ENCODE measurements at regions not wholly inside any gene's neighbourhood (a gene's known extent, or its start where the extent isn't known, plus 50 kb on each side); places are given as distances from the start of the nearest gene placed in this dataset.

DNA sequence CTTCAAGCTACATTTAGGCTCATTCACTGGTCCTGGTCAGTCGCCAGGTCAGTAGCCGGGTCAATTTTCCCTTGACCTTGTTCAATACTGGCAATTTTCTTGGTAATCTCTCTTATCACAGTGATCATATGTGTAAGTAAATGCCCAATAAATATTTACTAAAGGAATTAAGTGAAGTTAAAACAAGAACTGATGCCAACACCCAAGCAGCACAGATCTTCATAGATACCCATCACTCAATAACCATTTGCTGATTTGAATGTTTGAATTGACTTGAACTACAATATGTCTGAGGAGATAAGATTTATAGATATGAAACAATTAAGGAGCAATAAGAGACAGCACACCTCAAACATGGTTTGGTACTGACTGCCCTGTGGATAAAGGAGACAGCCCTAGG is 100.8 kb upstream of the PREP start:
- DNase-seq = no peak

DNA sequence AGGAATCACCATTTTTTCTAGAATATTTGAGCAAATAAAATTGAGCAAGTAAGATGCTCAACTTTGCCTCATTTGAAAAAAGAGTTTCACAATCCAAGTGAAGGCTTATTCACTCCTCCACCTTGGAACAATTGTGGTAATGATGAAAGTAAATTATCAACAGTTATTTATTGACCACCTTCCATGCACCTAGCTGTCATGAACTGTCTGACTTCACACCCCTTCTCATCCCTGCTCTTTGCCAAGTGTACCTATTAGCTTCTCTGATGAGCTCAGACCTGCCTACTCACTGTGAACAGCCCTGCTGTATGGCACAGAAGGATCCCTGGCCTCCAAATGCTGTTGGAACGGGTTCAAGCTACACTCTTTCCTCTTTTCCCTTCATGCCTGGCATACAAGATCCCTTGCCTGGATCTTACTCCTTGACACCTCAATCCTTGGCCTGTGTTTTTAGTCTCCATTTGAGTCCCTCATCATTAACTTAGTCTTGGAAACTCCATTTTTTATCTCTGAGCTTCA is 99.0 kb upstream of the PREP start:
- no peak for DNase-seq

DNA sequence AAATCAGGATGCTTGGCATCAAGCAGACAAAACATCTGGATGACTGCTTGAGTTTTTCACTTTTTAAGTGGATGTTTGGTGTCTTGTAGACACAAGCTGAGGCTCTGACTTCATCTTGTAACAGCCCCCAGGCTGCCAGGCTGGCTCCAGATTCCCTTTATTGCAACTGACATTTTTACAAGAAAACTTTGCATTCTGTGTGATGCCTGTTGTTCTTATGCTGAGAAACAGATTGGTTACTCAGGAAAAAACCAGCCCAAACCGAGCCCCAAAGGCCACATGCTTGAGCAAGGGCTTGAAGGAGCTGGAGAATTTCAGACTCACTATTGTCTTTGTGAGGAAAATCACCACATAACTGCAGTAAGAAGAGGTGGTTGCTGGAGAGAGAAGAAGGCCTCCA is 98.4 kb upstream of the PREP start:
- DNase-seq = no peak

DNA sequence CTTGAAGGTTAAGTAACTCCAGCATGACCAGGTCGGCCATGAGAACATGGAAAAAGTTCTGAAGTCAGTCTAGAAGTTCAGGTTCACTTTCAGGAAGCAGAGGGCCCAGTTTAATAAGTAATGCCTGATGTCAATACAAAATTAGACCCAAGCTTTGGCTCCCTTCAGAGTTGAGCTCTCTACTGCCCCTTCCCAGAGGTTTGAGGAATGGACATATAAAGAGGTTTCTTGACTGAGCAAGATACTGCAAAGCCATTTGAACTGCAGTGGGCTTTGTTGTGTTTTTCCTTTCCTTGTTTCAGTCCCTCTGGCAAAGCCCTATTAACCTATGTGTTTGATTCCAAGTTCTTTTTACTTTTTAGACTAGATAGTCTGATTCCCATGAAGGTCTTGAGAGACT is 97.8 kb upstream of the PREP start:
- DNase-seq = no peak

DNA sequence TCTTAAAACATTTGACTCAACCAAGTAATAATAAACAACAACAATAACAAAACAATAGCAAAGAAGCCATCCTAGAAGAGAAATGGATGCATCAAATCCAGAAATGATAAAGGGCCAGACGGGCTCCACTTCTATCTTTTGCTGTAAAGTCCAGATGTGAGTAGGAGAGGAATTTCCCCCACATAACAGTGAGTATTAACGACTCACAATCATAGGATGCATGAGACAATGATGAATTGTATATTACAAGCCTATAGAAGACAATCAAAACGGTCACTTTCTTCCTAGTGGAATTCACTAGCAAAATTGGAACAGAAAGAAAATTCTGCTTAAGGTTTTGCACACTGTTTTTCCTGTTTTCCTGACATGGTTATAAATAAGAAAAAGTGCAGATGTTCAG is 97.0 kb upstream of the PREP start:
- no peak for DNase-seq

DNA sequence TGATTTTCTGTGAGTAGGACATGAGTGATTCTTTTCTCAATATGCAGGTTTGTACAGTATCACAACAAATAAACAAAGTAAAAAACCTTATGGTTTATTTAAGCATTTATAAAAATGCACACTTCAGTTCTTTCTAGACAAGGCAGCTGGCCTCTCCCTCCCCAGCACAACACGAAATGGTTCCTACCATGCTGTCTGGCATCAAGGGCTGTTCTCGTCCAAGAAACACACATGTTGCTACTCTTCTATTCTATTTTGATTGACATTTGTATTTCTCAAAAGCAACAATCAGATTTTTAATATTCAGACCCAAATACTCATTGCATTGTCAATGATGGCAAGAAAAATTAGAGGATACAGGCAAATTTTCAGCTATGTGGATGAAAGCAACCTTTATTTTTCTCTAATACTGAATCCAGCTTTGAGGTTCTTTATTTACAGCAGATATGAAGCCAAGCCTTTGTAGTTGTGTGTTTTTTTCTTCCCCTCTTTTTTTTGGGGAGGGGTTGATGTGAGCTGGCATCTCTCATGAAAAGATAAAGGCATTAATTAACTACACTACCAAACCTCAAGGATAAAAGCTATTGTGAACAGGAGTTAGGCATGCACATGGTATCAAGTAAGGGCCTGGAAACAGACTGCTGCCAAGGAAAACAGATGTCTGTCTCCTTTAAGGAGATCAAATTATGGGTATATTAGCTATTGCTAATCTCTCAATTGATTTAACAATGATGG is 96.4 kb upstream of the PREP start:
- DNase-seq = no peak

DNA sequence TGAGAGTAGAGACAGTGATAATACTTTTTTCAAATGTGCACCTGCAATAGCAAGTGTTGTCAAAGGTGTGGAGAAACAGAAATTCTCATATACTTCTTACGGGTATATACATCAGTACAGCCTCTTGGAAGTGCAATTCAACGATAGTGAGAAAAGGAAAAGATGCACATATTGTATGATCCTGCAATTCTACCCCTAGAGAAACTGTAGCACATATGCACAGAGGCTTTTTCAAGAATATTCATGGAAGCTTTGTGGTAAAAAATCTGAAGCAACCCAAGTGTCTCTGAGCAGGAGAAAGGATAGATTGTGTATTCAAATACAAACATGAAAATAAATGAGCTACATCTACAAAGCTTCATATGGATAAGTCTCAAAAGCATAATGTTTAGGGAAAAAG is 94.7 kb upstream of the PREP start:
- no peak for DNase-seq

DNA sequence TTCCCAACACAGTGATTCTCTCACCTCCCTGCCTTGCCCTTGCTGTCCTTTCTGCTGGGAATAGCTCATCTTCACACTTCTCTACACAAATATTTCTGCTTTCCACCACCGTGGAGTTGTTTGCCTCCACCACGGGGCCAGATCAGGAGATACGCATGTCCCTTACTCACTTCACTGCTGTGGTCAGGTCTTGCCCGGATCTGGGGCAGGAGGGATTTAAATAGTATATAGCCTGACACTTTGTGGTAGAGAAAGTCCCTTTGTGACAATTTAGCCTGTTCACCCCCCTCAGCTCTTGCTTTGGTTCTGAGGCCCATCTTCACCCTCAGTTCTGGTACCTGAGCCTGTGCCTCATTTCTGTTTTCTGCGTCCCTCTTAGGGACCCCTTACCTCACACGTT is 92.6 kb upstream of the PREP start:
- DNase-seq = no peak

DNA sequence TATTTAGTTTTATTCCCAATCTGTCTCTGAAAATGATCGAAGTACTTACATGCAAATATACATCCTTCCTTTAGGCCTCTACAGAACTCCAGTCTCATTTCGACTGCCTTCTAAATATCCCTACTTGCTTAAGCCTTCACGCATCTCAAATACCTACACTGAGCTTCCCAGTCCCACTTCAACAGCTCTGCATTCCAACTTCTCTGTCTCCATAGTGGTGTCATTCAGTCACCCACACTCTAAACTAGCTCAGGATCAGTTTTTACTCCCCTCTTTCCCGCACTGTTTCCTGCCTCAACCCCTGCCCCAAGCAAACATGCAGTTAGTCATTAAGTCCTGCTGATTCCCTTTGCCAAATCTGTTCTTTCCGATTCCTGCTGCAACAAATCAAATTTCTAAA is 91.8 kb upstream of the PREP start:
- no peak for DNase-seq

DNA sequence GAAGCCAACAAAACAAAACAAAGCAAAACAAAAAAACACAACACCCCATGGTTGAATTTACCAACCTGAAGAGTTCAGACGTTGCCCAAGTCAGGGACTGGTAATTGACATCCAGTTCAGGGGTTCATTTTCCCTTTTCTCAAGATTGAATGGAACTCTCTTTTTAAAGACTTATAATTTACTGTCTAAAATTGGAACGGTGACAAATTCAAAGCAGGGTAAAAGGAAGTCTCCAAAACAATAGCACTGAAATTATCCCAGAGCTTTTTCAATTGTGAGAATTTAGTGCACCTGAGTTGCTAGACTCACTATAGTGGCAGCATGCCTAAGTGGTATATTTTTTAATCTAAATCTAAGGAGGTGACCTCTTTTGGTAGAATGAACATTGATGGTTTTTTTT is 90.9 kb upstream of the PREP start:
- DNase-seq = no peak

DNA sequence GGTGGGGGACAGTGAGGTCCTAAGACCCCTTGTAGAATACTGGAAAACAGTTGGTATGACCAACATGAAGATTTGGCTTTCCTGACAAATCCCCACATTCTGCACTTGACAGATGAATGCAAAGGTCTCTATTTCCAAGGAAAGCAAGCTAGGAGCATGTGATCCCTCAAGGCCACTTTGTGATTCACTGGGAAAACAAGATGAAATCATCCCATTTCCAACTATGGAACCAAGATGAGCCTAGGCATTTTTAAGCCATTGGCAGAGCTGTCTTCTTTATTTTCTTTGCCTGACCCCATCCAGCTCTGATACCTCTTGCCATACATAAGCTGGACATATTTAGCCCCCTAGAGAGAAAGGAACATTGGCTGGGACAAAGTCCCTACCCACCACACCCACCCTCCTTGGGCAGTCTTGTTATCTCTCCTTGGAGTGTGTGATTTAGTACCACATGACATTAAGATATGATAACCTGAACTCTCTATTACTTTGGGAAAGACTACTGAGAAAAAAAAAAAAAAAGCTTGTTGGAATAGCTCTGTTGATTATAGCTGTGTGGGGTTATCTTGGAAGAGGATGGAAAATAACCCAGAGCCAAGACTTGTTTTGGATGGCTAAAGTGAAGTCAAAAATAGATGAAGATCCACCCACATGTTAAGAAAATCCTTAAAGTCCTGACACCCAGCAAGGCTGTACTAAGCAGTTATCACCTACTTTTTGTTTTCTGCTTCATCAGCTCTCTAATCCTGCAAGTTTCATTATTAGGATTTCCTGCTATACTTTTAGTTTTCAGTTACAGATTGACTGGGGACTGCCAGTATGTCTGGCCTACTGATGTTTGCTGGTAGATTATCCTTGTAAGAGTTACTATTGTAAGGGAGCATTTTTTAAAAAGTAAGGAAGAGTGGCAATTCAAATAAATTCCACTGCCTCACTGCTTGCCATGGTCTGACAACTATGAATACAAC is 90.1 kb upstream of the PREP start:
- no peak for DNase-seq

DNA sequence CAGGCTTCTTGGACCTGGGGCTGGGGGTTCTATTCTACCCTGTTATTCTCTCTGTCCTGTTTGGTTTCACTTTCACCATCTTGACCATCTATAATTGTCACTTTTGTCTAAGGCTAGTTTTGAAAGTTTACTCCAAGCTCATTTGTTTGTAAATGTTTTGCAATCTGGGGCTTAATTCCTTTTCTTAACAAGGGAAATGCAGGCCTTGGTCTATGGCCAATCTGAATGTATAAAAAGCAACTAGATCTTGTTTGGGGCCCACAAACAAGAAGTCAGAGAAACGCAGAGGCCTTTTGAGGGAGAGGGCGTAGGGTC is 86.3 kb upstream of the PREP start:
- no peak for DNase-seq

DNA sequence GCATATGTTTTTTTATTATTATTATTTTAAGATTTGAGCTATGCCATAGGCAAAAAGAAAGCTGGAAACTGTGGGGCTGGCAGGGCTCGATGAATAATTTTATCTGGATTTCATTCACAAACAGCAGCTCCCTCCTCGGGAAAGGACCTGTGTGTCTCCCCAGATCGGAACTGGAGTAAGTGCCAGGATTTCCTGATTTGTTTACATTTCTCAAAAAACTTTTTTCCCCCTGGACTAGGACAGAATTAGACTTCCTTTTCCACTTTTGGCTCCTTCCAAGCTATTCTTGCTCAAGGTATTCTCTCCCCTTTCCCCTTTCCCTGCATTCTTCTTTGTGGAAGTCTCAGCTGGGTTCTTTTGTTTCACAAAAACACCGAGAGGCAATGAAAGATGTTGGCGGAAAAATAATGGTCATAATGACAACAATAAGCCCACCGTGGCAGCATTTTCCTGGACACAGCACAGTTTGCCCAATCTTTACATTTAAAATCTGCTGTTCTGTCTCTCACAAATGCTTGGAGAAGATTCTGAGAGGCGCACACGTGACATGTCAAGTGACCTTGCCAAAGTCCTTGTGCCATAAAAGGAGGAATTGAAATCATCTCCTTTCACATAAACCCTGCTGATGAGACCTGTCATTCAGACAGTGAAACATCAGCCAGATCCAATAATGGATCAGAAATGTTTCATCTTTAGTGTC is 85.8 kb upstream of the PREP start:
- DNase-seq = no peak

DNA sequence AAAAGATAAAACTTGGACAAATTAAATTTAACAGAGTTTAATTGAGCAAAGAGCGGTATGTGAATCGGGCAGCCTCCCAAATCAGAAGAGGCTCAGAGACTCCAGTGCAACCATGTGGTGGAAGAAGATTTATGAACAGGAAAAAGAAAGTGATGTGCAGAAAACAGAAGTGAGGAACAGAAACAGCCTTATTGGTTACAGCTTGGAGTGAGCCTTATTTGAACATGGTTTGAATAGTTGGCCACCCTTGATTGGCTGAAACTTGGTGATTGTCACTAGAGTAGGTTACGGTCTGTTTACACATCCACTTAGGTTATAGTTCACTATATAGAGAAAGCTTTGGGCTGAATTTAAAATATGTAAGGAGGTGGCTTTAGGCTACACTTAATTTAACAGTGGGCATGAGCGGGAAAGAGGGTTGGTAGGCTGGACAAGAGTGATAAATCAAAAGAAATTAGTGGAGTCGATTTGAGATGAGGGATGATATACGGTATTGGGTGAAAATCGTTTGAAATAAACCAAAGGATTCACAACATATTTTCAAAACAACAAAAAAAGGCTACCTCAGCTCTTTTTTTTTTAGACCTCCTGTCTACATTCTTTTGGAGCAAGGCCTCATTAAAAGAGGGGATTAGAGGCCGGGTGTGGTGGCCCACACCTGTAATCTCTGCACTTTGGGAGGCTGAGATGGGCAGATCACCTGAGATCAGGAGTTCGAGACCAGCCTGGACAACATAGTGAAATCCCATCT is 84.3 kb upstream of the PREP start:
- DNase-seq = no peak

DNA sequence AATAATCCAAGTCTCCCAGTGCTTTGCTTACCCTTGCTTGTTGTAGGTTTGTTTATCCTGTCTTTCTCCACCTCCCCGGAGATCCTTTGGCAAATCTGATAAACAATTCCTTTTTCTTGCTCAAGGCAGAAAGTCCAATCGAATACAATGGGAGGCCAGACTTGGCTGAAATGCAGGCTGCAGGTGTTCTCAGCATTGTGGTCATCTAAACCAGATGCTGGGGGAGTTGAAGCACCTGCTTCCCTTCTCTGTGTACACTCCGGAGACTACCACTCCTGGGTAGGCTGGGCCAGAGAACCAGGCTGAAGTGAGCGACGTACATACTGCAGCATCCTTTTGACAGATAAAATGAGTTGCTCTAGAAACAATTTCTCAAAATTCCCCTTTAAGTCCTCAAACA is 82.6 kb upstream of the PREP start:
- DNase-seq = peak; percentile 54

DNA sequence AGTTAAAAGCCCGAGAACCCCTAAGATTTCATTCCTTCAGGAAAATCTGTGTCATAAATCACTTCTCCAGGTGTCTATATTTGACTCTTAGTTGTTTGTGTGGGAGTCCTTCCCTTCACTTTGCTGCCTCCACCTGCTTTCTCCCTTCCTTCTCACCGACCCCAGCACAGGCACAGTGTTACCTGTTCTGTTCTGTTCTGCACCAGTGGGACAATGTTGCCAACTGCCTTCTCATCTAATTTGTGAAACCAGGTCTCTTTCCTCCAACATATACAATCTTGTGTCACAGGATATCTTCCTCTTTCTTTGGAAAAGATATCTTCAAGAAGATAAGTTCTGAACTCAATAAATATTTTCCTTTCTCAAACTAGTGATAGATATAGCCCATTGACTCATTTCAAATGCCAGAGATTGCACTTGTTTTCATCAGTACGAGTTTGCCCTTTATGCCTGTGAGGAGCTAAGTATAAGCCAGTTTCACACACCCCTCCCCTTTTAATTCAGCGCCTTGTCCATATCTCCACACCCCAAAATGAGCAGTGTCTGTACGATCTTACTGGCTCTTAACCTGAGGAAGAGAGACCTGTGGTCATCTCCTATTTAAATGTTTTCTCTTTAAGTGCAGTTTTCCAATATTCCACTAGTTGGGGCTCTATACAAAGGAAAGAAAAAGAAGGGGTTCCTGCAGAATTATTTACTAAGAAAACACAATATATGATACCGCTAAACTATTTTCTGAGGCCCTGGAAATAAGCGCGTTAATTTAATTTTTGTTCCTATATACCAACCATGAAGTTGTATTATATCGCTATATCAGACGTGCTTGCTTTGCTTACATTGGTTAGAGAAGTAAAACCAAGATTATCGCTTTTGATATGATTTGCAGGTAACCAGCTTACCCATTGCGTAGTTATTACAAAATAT is 81.6 kb upstream of the PREP start:
- DNase-seq = peak; percentile 55

DNA sequence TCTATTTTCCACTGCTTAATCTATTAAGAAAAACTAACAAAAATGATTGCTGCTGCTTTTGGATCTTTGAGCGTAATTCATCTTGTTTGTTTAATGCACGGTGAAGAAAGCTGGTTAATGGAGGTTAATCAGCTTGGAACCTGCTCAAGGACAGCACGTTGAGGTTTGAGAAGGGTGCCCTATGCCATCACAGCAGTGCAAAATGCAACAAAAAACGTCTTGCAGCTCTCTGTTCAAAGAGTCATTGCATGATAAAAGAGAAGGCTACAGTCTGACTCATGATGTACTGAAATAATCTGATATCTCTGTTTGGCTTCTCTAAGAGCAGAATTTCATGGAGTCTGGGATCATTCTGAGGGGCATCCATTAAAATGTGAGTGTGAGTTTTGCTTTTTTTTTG is 80.6 kb upstream of the PREP start:
- DNase-seq = no peak

DNA sequence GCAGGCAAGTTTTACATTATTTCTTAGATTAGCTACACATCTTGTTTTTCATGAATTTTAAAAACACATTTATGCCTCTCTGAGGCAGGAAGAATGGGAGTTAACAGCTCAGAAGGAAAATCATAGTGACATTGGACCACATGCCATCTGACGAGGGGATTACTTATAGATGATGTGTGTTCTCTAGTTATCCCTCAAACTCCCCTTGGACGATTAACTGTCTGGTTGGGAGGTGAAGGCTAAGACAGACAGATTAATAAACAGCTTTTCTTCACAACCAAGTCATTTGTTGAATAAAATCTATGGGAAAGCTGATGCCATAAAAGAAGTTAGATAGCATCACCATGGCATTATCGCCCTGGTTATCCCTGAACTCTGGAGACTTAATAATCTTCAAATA is 80.0 kb upstream of the PREP start:
- no peak for DNase-seq

DNA sequence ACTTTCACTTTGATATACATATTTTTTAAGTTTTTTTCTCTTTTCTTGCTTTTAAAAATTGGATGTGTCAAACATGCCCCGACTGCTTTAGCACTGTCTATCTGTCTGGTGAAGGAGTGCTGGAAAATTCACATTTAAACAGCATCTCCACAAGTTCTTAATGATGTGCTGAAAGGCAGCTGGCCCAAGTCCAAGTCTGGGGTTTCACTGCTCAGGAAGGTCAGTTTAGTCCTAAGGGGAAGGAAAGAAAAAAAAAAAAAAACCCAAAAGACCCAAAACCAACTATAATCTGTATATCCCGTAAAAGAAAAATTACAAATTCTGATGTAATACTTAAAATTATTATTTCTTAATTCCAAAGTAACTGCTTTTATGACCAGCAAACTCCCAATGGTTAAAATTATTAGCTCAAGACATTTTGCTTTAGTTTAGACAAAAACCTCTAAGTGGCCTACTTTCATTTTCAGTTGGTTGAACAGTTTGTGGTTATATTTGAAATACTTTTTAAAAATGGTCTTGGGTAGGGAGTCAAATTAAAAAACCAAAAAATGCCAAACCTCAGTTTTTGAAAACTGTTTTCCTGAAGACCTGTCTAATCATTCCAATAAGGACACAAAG is 79.5 kb upstream of the PREP start:
- DNase-seq = no peak

DNA sequence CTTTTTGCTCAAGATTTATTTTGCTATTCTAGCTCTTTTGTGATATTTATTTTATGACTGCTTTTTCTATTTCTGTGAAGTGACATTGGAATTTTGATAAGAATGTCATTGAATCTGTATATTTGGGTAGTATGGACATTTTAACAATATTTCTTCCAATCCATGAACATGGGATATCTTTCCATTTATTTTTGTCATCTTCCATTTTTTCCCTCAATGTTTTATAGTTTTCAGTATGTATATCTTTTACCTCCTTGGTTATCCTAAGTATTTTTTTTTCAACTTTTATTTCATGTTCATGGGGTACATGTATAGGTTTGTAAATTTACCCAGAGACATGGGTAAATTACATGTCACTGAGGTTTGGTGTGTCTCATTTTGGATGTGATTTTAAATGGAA is 74.1 kb upstream of the PREP start:
- DNase-seq = no peak

DNA sequence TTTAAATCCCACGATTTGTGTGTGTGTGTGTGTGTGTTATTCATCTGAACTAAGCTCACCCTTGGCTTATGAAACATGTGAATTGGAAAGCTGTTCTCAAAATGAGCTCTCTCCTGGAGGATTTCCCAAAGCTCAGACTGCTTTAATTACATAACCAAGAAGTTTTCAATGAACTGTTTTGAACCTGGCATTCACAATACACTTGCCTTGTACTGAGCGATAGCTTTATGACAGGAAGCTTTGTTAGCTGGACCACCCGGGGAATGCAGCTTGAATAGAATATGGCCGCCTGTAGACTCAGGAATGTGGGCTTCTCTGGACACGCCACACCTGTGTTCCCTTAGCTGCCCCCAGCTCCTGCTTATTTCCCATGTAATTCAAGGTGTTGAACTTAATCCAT is 71.4 kb upstream of the PREP start:
- no peak for DNase-seq
